Brain microvascular endothelial cell (primary cell): ENCODE measurements at regions not wholly inside any gene's neighbourhood (a gene's known extent, or its start where the extent isn't known, plus 50 kb on each side); places are given as distances from the start of the nearest gene placed in this dataset.
"Not testable (repeated sequence)": the region's sequence is repeated elsewhere in the genome, so short reads cannot be mapped to it uniquely, and the experiment has no call there.

Experiments used
- DNase-seq: peaks from one replicate; pipeline ENCODE4 v3.0.0-alpha.2; 2020
- H3K27ac ChIP-seq: fragments of 250-450 bp; sonication (Bioruptor Pico); 2 replicates; pipeline ENCODE4 v1.5.1; 2020; ENCODE audit warnings: mild to moderate bottlenecking, moderate library complexity
- H3K27me3 ChIP-seq: fragments of 250-450 bp; sonication (Bioruptor Pico); replicated peaks from 2 replicates; pipeline ENCODE4 v1.5.1; 2020; ENCODE audit warnings: mild to moderate bottlenecking
- H3K36me3 ChIP-seq: fragments of 250-450 bp; sonication (Bioruptor Pico); replicated peaks from 2 replicates; pipeline ENCODE4 v1.5.1; 2020; ENCODE audit warnings: mild to moderate bottlenecking
- H3K4me3 ChIP-seq: 2 replicates; pipeline ENCODE4 v1.5.1; 2011; ENCODE audit warnings: low read depth, mild to moderate bottlenecking, control low read depth, low read length, moderate library complexity
- CTCF ChIP-seq: IDR thresholded peaks from 2 replicates; pipeline ENCODE4 v1.5.1; 2011; ENCODE audit warnings: low read depth, mild to moderate bottlenecking, moderate library complexity, low read length, control low read depth, inconsistent platforms; ENCODE audit errors: missing control alignments
- in situ Hi-C: cut with HindIII; loops from 2 replicates; pipeline ENCODE4 v1.10.0; 2017; ENCODE audit warnings: low sequenced_read_pairs, low pct_ligation_motif_present

DNA sequence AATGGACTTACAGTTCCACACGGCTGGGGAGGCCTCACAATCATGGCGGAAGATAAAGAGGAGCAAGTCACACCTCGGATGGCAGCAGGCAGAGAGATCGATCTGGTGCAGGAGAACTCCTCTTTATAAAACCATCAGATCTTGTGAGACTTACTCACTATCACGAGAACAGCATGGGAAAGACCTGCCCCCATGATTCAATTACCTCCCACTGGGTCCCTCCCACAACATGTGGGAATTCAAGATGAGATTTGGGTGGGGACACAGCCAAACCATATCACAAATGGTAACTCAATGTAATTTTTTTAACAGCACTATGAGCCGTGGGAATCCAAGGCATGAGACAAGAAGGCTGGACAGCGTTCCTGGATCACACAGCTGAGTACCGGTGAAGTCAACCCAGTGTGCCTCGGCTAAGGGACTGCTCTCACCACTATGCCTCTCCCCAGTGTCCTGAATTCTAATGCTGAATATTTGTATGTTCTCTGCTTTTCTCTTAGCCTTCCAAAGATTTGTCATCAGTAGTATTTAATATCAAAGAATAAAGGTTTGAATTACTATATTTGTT lies 84.3 kb downstream of the IRS2 start:
- H3K36me3 ChIP-seq, H3K4me3 ChIP-seq, H3K27ac ChIP-seq, in situ Hi-C loops, H3K27me3 ChIP-seq, DNase-seq: not testable (repeated sequence)

- Histone ChIP-seq H3K4me3 (no peak overlapping the region), H3K36me3 (no peaks in the 10 kb centered on the region), H3K27me3 (no peaks in the 10 kb centered on the region), H3K27ac (no peak overlapping the region)
- no peak for TF ChIP-seq CTCF
- in situ Hi-C loops = no loop called here
- peak; percentile 83 for DNase-seq
Measured at GRCh38 chr13:109700176-109700575, 86.2 kb downstream of the IRS2 start.

GRCh38 chr13:109699628-109700071 lies 86.7 kb downstream of the IRS2 start:
- no peak overlapping the region for H3K27ac ChIP-seq
- no peak for DNase-seq
- no peak overlapping the region for H3K4me3 ChIP-seq
- in situ Hi-C loops = no loop called here
- no peaks in the 10 kb centered on the region for H3K36me3 ChIP-seq
- no peaks in the 10 kb centered on the region for H3K27me3 ChIP-seq
- TF ChIP-seq CTCF = no peak

DNA sequence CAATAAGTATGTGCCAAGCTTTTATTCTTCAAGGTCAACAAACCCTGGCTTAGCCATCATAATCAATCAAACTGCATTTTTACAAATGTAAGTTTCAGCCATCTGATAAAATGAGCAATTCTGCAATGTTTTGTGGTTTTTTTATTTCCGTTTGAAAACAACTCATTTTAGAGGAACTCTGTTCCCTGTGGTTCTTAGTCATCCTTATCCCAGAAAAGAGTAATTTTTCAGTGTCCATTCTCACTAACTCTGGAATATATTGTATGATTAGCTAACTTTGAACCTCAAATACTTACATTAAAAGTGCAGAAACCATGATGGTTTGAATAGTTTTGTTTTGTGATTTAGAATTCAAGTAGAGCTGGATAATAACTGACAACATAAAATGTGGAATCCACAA lies 87.6 kb downstream of the IRS2 start:
- no peaks in the 10 kb centered on the region for H3K27me3 ChIP-seq
- H3K4me3 ChIP-seq = no peak overlapping the region
- H3K27ac ChIP-seq = peak overlapping the region; percentile 18
- TF ChIP-seq CTCF = no peak
- no peak for DNase-seq
- no peaks in the 10 kb centered on the region for H3K36me3 ChIP-seq
- in situ Hi-C loops = no loop called here

GRCh38 chr13:109697936-109698335 lies 88.4 kb downstream of the IRS2 start:
- no peak overlapping the region for H3K27ac ChIP-seq
- H3K36me3 ChIP-seq = no peaks in the 10 kb centered on the region
- no peak for TF ChIP-seq CTCF
- no peak overlapping the region for H3K4me3 ChIP-seq
- no peak for DNase-seq
- in situ Hi-C loops = no loop called here
- H3K27me3 ChIP-seq = no peaks in the 10 kb centered on the region

GRCh38 chr13:109695402-109696190 lies 90.8 kb downstream of the IRS2 start:
- no peak for TF ChIP-seq CTCF
- H3K27me3 ChIP-seq = no peaks in the 10 kb centered on the region
- H3K4me3 ChIP-seq = no peak overlapping the region
- DNase-seq = no peak
- H3K36me3 ChIP-seq = no peaks in the 10 kb centered on the region
- H3K27ac ChIP-seq = no peak overlapping the region
- in situ Hi-C loops = no loop called here
